GM23338 (cell line): ENCODE measurements at regions not wholly inside any gene's neighbourhood (a gene's known extent, or its start where the extent isn't known, plus 50 kb on each side); places are given as distances from the start of the nearest gene placed in this dataset.

ENCODE experiments used
- ATAC-seq: fragments of 200-7000 bp; cut with Tn5 transposase; 3 replicates; pipeline ENCODE4 v1.9.1; 2020
- DNase-seq: peaks from one replicate; pipeline ENCODE4 v3.0.0-alpha.2; 2015; ENCODE audit warnings: low spot score
- H2AFZ ChIP-seq: fragments of 200-600 bp; sonication (generic); 2 replicates; pipeline ENCODE4 v1.8.0; 2016; ENCODE audit warnings: antibody characterized with exemption, mild to moderate bottlenecking, moderate library complexity
- H3F3A ChIP-seq: fragments of 200-600 bp; sonication (generic); replicated peaks from 2 replicates; pipeline ENCODE4 v1.8.0; 2017; ENCODE audit warnings: antibody characterized with exemption, mixed run types, low read depth
- H3K27ac ChIP-seq: fragments of 200-600 bp; sonication (generic); 2 replicates; pipeline ENCODE4 v1.6.1; 2016; ENCODE audit warnings: low read depth
- H3K27me3 ChIP-seq: fragments of 200-600 bp; sonication (generic); 2 replicates; pipeline ENCODE4 v1.8.0; 2016; ENCODE audit warnings: mild to moderate bottlenecking, mixed run types, moderate library complexity; ENCODE audit not compliant: insufficient read depth
- H3K36me3 ChIP-seq: fragments of 200-600 bp; sonication (generic); 2 replicates; pipeline ENCODE4 v1.8.0; 2016; ENCODE audit warnings: mild to moderate bottlenecking; ENCODE audit not compliant: insufficient read depth
- H3K4me1 ChIP-seq: fragments of 200-600 bp; sonication (generic); 2 replicates; pipeline ENCODE4 v1.8.0; 2016; ENCODE audit warnings: mild to moderate bottlenecking, moderate library complexity; ENCODE audit not compliant: insufficient read depth
- H3K4me2 ChIP-seq: fragments of 200-600 bp; sonication (generic); 2 replicates; pipeline ENCODE4 v1.7.1; 2017; ENCODE audit warnings: mixed run types
- H3K4me3 ChIP-seq: fragments of 200-600 bp; sonication (generic); 2 replicates; pipeline ENCODE4 v1.6.1; 2016; ENCODE audit warnings: mixed run types
- H3K79me2 ChIP-seq: fragments of 200-600 bp; sonication (generic); replicated peaks from 2 replicates; pipeline ENCODE4 v1.8.0; 2017; ENCODE audit warnings: mild to moderate bottlenecking; ENCODE audit not compliant: insufficient read depth
- H3K9me2 ChIP-seq: fragments of 200-600 bp; sonication (generic); 2 replicates; pipeline ENCODE4 v1.8.0; 2017; ENCODE audit not compliant: insufficient read depth
- H4K20me1 ChIP-seq: fragments of 200-600 bp; sonication (generic); replicated peaks from 2 replicates; pipeline ENCODE4 v1.8.0; 2017; ENCODE audit warnings: mild to moderate bottlenecking; ENCODE audit not compliant: insufficient read depth
- H3K27ac Mint-ChIP-seq: 2 replicates; pipeline ENCODE4 v1.8.0; 2020; ENCODE audit warnings: inconsistent platforms, mild to moderate bottlenecking, moderate library complexity, mixed read lengths
- H3K27me3 Mint-ChIP-seq: 3 replicates; pipeline ENCODE4 v1.8.0; 2022; ENCODE audit warnings: low read depth, mild to moderate bottlenecking, moderate library complexity, mixed read lengths, inconsistent platforms; ENCODE audit not compliant: insufficient read depth, poor library complexity
- H3K36me3 Mint-ChIP-seq: 3 replicates; pipeline ENCODE4 v1.8.0; 2021; ENCODE audit warnings: low read depth, mild to moderate bottlenecking, inconsistent platforms, moderate library complexity, mixed read lengths
- H3K4me1 Mint-ChIP-seq: 3 replicates; pipeline ENCODE4 v1.8.0; 2020; ENCODE audit warnings: mild to moderate bottlenecking, inconsistent platforms, mixed read lengths
- H3K4me3 Mint-ChIP-seq: 3 replicates; pipeline ENCODE4 v1.8.0; 2021; ENCODE audit warnings: moderate library complexity, mild to moderate bottlenecking, inconsistent platforms, mixed read lengths
- H3K9me3 Mint-ChIP-seq: 3 replicates; pipeline ENCODE4 v1.8.0; 2020; ENCODE audit warnings: moderate library complexity, mild to moderate bottlenecking, inconsistent platforms, mixed read lengths
- ETS1 ChIP-seq: IDR thresholded peaks from 2 replicates; pipeline ENCODE4 v1.6.1; 2016; ENCODE audit warnings: antibody characterized with exemption
- EZH2phosphoT487 ChIP-seq: fragments of 200-600 bp; sonication (generic); IDR thresholded peaks from one replicate; pipeline ENCODE4 v1.8.1; 2018; ENCODE audit warnings: antibody characterized with exemption; ENCODE audit not compliant: unreplicated experiment
- JUNB ChIP-seq: IDR thresholded peaks from one replicate; pipeline ENCODE4 v1.6.1; 2016; ENCODE audit warnings: antibody characterized with exemption; ENCODE audit not compliant: unreplicated experiment
- NANOG ChIP-seq: IDR thresholded peaks from 2 replicates; pipeline ENCODE4 v1.6.1; 2016; ENCODE audit warnings: antibody characterized with exemption, borderline replicate concordance
- POLR2AphosphoS5 ChIP-seq: IDR thresholded peaks from 2 replicates; pipeline ENCODE4 v1.6.1; 2016; ENCODE audit warnings: antibody characterized with exemption, low read depth
- REST ChIP-seq: IDR thresholded peaks from one replicate; pipeline ENCODE4 v1.6.1; 2018; ENCODE audit warnings: antibody characterized with exemption; ENCODE audit not compliant: unreplicated experiment
- STAT1 ChIP-seq: IDR thresholded peaks from one replicate; pipeline ENCODE4 v1.6.1; 2016; ENCODE audit warnings: antibody characterized with exemption; ENCODE audit not compliant: unreplicated experiment
- ZNF114 ChIP-seq: fragments of 250-450 bp; sonication (Bioruptor Pico); IDR thresholded peaks from 2 replicates; pipeline ENCODE4 v1.5.0; 2020; ENCODE audit warnings: mild to moderate bottlenecking, moderate library complexity
- ZNF331 ChIP-seq: fragments of 250-450 bp; sonication (Bioruptor Pico); IDR thresholded peaks from 2 replicates; pipeline ENCODE4 v1.5.0; 2020; ENCODE audit warnings: low read depth, mild to moderate bottlenecking, moderate library complexity
- ZNF462 ChIP-seq: fragments of 250-450 bp; sonication (Bioruptor Pico); IDR thresholded peaks from 2 replicates; pipeline ENCODE4 v1.5.0; 2020; ENCODE audit warnings: mild to moderate bottlenecking, moderate library complexity

GRCh38 chrX:45506149-45506730, 305.6 kb upstream of the DIPK2B start:
- H3K79me2 ChIP-seq: no peaks in the 10 kb centered on the region
- no peaks in the 10 kb centered on the region for H3F3A ChIP-seq
- H3K4me3 Mint-ChIP-seq: no peak overlapping the region
- H4K20me1 ChIP-seq: no peaks in the 10 kb centered on the region
- H3K27me3 ChIP-seq: no peaks in the 10 kb centered on the region
- H3K4me3 ChIP-seq: no peak overlapping the region
- peaks cover 15% of the 10 kb centered on the region for H3K9me3 Mint-ChIP-seq
- H3K9me2 ChIP-seq: no peaks in the 10 kb centered on the region
- H3K4me2 ChIP-seq: no peak overlapping the region
- no peaks in the 10 kb centered on the region for H3K4me1 ChIP-seq
- DNase-seq: no peak
- H3K4me1 Mint-ChIP-seq: peaks cover 3% of the 10 kb centered on the region; the same call in 1 of the 3 replicates
- ATAC-seq: no peak
- H2AFZ ChIP-seq: no peak overlapping the region
- TF ChIP-seq JUNB (no peak), EZH2phosphoT487 (no peak)
- no peak overlapping the region for H3K27ac Mint-ChIP-seq
- no peaks in the 10 kb centered on the region for H3K27me3 Mint-ChIP-seq
- no peak overlapping the region for H3K27ac ChIP-seq
- peaks cover 3% of the 10 kb centered on the region; the same call in 2 of the 3 replicates for H3K36me3 Mint-ChIP-seq
- H3K36me3 ChIP-seq: no peaks in the 10 kb centered on the region

GRCh38 chrX:45505214-45505613, 304.5 kb upstream of the DIPK2B start:
- peaks cover 3% of the 10 kb centered on the region; the same call in 1 of the 3 replicates for H3K4me1 Mint-ChIP-seq
- Histone ChIP-seq H4K20me1 (no peaks in the 10 kb centered on the region), H2AFZ (no peak overlapping the region), H3K4me2 (no peak overlapping the region), H3K27ac (no peak overlapping the region), H3F3A (no peaks in the 10 kb centered on the region), H3K79me2 (no peaks in the 10 kb centered on the region), H3K36me3 (no peaks in the 10 kb centered on the region), H3K4me1 (no peaks in the 10 kb centered on the region), H3K4me3 (no peak overlapping the region), H3K9me2 (no peaks in the 10 kb centered on the region), H3K27me3 (no peaks in the 10 kb centered on the region)
- H3K27me3 Mint-ChIP-seq: no peaks in the 10 kb centered on the region
- H3K4me3 Mint-ChIP-seq: no peak overlapping the region
- DNase-seq (no peak), ATAC-seq (no peak)
- no peak overlapping the region for H3K27ac Mint-ChIP-seq
- H3K9me3 Mint-ChIP-seq: peaks cover 15% of the 10 kb centered on the region
- peaks cover 3% of the 10 kb centered on the region; the same call in 2 of the 3 replicates for H3K36me3 Mint-ChIP-seq
- TF ChIP-seq REST (no peak), NANOG (no peak), ZNF114 (CRISPR knock-in tag) (no peak), ZNF331 (no peak), ZNF462 (no peak), POLR2AphosphoS5 (no peak), JUNB (no peak), ETS1 (no peak), STAT1 (no peak), EZH2phosphoT487 (no peak)
